Stimulated activated CD4-positive, alpha-beta T cell treated with anti-CD3 and anti-CD28 coated beads, TNF-alpha, amount 100 ng/mL, for 48 hours (primary cell): ENCODE measurements at regions not wholly inside any gene's neighbourhood (a gene's known extent, or its start where the extent isn't known, plus 50 kb on each side); places are given as distances from the start of the nearest gene placed in this dataset.
"Not testable (repeated sequence)": the region's sequence is repeated elsewhere in the genome, so short reads cannot be mapped to it uniquely, and the experiment has no call there.

Experiments
- DNase-seq, 3 donors: peaks; one replicate each; pipeline ENCODE4 v3.0.0-alpha.2; 2020; ENCODE audit warnings: low read depth in 3 of 3

DNA sequence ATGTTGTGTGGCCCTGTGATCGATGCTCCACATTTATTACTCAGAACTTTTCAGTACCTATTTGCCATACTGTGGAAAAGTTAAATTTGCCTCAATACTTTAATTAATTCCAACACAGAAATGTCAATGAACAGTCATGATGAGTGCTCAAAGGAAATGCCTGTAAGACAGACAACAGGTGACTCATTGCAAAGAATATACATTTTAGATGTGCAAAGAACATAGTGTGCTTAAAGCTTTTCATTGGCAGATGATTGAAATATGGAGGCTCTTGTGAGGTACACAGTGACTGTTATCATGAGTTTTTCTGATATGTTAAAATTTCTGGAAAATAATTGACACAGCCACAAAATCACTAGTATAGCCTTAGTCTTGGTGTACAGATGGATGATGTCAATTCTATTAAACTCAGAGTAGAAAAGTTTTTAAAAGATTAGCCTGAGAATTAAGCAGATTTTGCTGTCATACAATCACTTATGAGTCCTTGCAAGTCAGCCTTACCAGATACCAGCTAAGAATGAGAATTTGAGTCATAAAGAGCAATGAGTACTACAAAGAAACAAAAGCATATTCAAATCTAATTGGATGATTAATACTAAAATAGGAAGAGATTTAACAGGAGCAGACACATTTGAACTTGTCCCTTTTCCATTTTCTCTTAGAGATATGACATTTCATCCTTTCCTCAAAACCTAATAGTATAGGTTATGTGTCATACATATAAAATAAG lies 544.1 kb downstream of the KCNH5 start:
- DNase-seq: no peak

DNA sequence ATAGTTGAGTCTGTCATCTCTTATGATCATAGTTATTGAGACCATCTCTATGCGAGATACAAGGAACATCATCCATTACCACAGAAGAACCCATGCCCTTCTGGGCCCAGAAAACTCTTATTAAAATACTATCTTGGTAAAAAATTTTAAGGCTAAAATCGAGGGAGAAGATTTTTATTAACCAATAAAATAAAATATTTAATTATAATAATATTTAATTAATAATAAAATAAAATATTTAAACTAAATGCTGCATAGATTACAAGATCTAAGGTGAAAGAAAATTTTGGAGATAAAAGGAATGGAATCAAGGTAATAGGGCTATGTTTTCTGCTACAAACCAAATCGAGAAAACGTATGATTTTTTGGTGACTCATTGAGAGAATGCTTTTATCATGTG lies 540.2 kb downstream of the KCNH5 start:
- DNase-seq: no peak

GRCh38 chr14:62521309-62521708 lies 523.9 kb downstream of the KCNH5 start:
- not testable (repeated sequence) for DNase-seq

DNA sequence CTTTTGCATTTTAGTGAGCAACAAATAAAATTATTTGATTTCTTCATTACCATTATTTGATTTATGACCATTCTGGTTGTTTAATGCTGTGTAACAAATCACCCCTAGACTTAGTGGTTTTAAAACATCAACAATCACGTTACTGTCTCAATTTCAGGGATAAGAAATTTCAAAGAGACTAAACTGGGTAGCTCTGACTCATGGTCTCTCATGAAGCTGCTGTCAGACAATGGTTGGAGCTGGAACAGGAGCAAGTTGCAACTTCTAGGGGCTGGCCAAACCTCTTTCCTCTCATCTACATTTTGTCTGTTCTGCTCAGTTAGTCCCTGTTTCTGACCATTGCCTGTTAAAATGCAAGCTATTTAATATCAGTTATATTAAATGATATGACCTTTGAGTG lies 517.0 kb downstream of the KCNH5 start:
- no peak for DNase-seq

- DNase-seq: no peak
These were observed 513.1 kb downstream of the KCNH5 start for GRCh38 chr14:62532181-62532580.

- DNase-seq: no peak
These were observed 498.3 kb downstream of the KCNH5 start for GRCh38 chr14:62546862-62547474.

DNA sequence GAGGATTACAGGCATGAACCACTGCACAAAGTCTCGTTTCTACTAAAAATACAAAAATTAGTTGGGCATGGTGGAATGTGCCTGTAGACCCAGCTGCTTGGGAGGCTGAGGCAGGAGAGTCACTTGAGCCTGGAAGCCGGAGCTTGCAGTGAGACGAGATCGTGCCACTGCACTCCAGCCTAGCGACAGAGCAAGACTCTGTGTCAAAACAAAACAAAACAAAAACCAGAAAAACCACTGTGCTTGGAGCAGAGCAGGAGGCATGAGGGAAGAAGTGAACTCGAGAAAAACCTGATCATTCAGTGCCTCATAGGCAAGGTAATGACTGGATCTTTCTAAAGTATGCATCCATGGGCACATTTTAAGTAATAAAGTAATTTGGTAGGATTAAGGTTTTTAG lies 487.8 kb downstream of the KCNH5 start:
- no peak for DNase-seq

GRCh38 chr14:62558451-62558850 lies 486.8 kb downstream of the KCNH5 start:
- no peak for DNase-seq

- DNase-seq: no peak
These were observed 460.0 kb downstream of the KCNH5 start for GRCh38 chr14:62585247-62585646.

GRCh38 chr14:62592877-62593276 lies 452.4 kb downstream of the KCNH5 start:
- DNase-seq: no peak

- no peak for DNase-seq
These were observed 448.1 kb downstream of the KCNH5 start for GRCh38 chr14:62597143-62597542.

DNA sequence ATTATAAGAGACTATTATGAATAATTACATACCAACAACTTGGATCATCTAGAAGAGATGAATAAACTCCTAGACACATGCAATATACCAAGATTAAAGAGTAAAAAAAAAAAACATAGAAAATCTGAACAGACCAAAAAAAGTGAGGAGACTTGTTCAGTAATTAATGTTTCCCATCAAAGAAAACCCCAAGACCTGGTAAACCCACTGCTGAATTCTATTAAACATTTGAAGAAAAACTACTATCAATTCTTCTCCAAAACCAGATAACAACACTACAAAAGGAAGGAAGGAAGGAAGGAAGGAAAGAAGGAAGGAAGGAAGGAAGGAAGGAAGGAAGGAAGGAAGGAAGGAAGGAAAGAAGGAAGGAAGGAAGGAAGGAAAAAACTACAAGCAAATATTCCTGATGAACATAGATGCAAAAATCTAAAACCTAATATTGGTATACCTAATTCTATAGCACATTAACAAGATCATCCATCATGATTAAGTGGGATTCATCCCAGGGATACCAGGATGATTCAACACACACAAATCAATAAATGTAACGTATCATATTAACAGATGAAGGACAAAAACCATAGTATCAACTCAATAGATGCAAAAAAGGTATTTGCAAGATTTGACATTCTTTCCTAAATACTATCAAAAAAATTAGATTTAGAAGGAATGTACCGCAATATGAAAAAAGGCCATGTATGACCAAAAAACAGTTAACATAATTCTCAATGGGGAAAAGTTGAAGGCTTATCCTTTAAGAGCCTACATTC lies 445.5 kb downstream of the KCNH5 start:
- no peak for DNase-seq

GRCh38 chr14:62602712-62603111 lies 442.5 kb downstream of the KCNH5 start:
- no peak for DNase-seq

DNA sequence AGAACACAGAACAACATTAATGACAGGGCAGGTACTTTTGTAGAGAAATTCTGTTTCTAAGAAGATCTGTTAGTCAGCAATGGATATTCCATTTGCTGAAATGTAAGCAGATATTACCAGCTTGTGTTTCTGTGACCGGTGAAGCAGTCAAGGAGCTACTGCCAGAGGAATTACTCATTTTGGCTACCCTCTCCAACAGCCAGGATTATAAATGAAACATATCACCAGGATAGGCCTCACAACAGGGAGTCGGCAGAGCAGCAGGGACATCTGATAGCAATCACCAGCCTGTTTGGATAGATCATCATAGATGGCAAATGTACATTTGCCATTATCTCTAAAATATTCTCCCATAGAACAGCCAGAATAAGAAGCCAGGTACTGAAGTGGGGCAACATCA lies 440.7 kb downstream of the KCNH5 start:
- DNase-seq: no peak

DNA sequence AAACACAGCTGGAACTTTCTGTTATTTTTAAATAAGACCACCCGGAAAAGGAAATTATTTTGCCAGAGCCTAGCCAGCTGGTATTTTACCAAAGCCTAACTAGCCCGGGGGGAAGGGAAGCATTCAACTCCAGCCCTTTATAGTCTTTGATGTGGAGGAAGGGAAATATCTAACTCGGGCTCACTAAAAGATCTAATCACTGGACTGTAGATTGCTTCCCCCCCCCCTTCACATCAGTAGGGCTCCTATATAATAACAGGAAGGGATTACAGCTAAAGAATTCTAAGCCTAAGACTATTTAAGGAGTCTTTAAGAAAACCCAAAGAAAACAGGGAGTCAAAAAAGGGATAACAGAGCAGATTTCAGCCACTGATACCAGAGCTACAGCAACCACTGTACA lies 431.1 kb downstream of the KCNH5 start:
- no peak for DNase-seq

- no peak for DNase-seq
These were observed 428.6 kb downstream of the KCNH5 start for GRCh38 chr14:62616668-62617067.

DNA sequence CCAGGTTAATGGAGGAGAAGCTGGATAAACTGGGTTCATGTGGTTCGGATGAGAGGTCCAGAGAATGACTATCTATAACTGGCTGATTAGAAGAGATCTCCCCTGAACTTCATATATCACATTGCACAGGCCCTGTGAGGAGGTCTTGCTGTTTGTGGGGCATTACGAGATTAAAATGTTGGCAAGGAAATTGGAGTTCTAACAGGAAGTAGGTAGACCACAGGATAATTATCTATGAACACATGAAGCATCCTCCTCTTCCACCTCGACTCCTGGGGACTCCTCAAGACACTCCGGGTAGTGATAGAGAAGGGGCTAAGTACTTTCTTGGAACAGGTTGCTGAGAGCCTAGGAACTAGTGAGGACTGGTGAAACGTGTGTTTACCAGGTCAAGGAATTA lies 418.8 kb downstream of the KCNH5 start:
- DNase-seq: no peak

DNA sequence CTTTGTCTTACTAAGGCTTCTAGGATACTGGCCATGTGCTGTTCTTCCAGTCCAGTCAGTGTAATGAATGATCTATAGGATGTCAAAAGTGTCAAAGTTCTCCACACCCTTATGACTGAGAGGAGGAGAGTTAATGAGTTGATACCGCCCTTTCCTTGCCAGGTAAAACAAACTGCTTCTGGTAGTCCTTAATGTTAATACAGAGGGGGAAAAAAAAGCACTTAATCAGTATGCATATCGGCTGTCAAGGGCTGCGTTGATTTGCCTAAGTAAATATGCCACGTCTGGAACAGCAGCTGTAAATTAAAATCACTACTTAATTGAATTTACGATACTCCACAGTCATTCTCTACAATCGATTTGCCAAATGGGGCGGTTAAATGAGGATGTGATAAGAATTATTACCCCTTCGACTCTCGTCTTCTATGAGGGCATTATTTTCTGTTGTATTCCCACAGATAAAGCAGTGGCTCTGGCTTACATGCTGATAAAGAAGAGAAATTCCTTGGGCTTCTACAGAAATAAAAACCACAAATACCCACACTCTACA lies 416.0 kb downstream of the KCNH5 start:
- no peak for DNase-seq

DNA sequence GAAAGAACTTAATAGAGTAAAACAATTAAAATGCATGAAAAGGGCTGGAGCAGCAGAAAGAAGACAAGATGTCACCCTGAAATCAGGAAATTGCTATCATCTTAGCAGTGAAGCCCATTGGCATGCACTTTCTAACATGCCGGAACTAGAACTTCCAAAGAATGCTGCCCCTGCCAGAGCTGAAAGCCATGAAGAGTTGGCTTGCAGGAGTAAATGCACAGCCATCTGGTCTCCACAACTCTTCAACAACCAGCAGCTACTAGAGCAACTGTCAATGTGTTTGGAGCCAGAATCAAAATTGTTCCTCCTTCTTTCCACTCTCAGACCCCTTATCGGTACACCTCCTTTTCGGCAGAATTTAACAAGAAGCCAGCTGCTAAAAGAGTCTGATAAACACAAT lies 414.1 kb downstream of the KCNH5 start:
- no peak for DNase-seq

GRCh38 chr14:62632771-62633170 lies 412.5 kb downstream of the KCNH5 start:
- no peak for DNase-seq

DNA sequence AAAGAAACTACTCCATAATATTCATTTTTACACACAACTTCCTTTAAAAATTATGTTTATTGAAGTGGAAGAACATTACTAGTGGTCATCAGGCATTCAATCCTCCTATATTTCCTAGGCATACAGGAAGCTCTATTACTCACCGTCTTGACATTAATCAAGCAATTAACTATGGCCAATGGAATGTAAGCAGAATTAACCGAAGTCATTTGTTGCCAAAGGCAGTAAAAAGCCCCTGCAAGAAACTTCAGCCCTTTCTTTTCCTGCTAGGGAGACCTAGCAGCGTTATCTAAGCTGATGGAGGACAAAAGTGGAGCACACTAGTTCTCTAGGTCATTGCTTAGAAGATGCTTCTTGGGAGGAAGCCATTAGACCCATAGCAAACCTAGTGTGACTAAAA lies 399.6 kb downstream of the KCNH5 start:
- no peak for DNase-seq
